Liver (tissue), 3 donors: ENCODE measurements at regions not wholly inside any gene's neighbourhood (a gene's known extent, or its start where the extent isn't known, plus 50 kb on each side); places are given as distances from the start of the nearest gene placed in this dataset.

ENCODE experiments used
- CTCF ChIP-seq: fragments of 150-350 bp; IDR thresholded peaks from 2 replicates; pipeline ENCODE4 v1.5.1; 2017; ENCODE audit warnings: improper control_type of control experiment, low read depth, low read length; ENCODE audit not compliant: missing input control
- FOXA1 ChIP-seq: IDR thresholded peaks from 2 replicates; pipeline ENCODE4 v1.6.1; 2016; ENCODE audit warnings: antibody characterized with exemption
- GABPA ChIP-seq, 2 donors: IDR thresholded peaks in 1 of 2; conservative IDR thresholded peaks in 1 of 2; 2 replicates each; pipeline ENCODE4 v1.6.1; 2016; ENCODE audit warnings: antibody characterized with exemption in 2 of 2, mild to moderate bottlenecking in 1 of 2, moderate library complexity in 1 of 2
- RAD21 ChIP-seq, 2 donors: IDR thresholded peaks; 2 replicates each; pipeline ENCODE4 v1.6.1; 2016; ENCODE audit warnings: antibody characterized with exemption in 2 of 2, mild to moderate bottlenecking in 2 of 2
- donor health status: healthy.
- donor health status: healthy.

GRCh38 chr2:12226653-12227052 is 480.2 kb downstream of the LPIN1 start:
- TF ChIP-seq CTCF (no peak), GABPA (IDR thresholded peaks at IDR 0.05 in 1 of 2, conservative IDR thresholded peaks at IDR 0.05 in 1 of 2) (no peak), RAD21 (IDR thresholded peaks at IDR 0.05) (no peak), FOXA1 (no peak)
